K562 (cell line): ENCODE measurements at regions not wholly inside any gene's neighbourhood (a gene's known extent, or its start where the extent isn't known, plus 50 kb on each side); places are given as distances from the start of the nearest gene placed in this dataset.
A peak's percentile ranks its signal among the peaks of the same experiment; 100 is the strongest.

ENCODE experiments used
- CBFA2T2 ChIP-seq: fragments of 450-650 bp; conservative IDR thresholded peaks from 2 replicates; pipeline ENCODE4 v1.6.1; 2017; ENCODE audit warnings: mild to moderate bottlenecking
- DIDO1 ChIP-seq: fragments of 450-650 bp; IDR thresholded peaks from 2 replicates; pipeline ENCODE4 v1.6.1; 2016; ENCODE audit warnings: low read depth, missing biosample characterization, missing genetic modification characterization
- ELF1 ChIP-seq: fragments of 200-800 bp; sonication (Bioruptor generic); IDR thresholded peaks from 2 replicates; pipeline ENCODE4 v1.6.1; 2016; ENCODE audit warnings: missing genetic modification characterization, missing compliant biosample characterization
- GABPA ChIP-seq: fragments of 200-800 bp; sonication (Bioruptor generic); conservative IDR thresholded peaks from 2 replicates; pipeline ENCODE4 v1.6.1; 2016; ENCODE audit warnings: low read depth, missing genetic modification characterization, missing compliant biosample characterization
- GATAD2B ChIP-seq: fragments of 450-650 bp; IDR thresholded peaks from 2 replicates; pipeline ENCODE4 v1.6.1; 2017; ENCODE audit warnings: mild to moderate bottlenecking, borderline replicate concordance
- KLF16 ChIP-seq: IDR thresholded peaks from 2 replicates; pipeline ENCODE4 v1.6.1; 2016; ENCODE audit warnings: antibody characterized with exemption
- MED1 ChIP-seq: sonication (generic); formaldehyde crosslinking; IDR thresholded peaks from 2 replicates; pipeline ENCODE4 v1.8.1; 2023; ENCODE audit warnings: missing genetic modification reagents, borderline replicate concordance
- NCOA2 ChIP-seq, 2 experiments: fragments of 450-650 bp; IDR thresholded peaks; 2 replicates each; pipeline ENCODE4 v1.6.1; 2018; ENCODE audit warnings: mild to moderate bottlenecking in 2 of 2, moderate library complexity in 1 of 2; ENCODE audit not compliant: partially characterized antibody in 2 of 2
- NCOR1 ChIP-seq: fragments of 450-650 bp; IDR thresholded peaks from 2 replicates; pipeline ENCODE4 v1.6.1; 2016; ENCODE audit warnings: mild to moderate bottlenecking, moderate library complexity
- NFATC3 ChIP-seq: fragments of 450-650 bp; IDR thresholded peaks from 2 replicates; pipeline ENCODE4 v1.6.1; 2017; ENCODE audit warnings: mild to moderate bottlenecking
- NR4A1 ChIP-seq, 2 experiments: fragments of 250-450 bp in 1 of 2; fragments of 450-650 bp in 1 of 2; sonication (Bioruptor Pico) in 1 of 2; IDR thresholded peaks; 2 replicates each; pipeline versions ENCODE4 v1.4.0 to v1.6.1; 2016 to 2020; ENCODE audit warnings: mild to moderate bottlenecking in 2 of 2, missing compliant biosample characterization in 1 of 2, missing genetic modification characterization in 1 of 2, moderate library complexity in 1 of 2
- NUFIP1 ChIP-seq: fragments of 450-650 bp; IDR thresholded peaks from 2 replicates; pipeline ENCODE4 v1.6.1; 2018; ENCODE audit not compliant: partially characterized antibody
- RAD51 ChIP-seq: fragments of 450-650 bp; IDR thresholded peaks from 2 replicates; pipeline ENCODE4 v1.7.1; 2016; ENCODE audit warnings: low read depth, mild to moderate bottlenecking, borderline replicate concordance
- SMARCC2 ChIP-seq: fragments of 450-650 bp; IDR thresholded peaks from 2 replicates; pipeline ENCODE4 v1.6.1; 2017; ENCODE audit warnings: antibody characterized with exemption, moderate library complexity, mild to moderate bottlenecking, low read depth
- SRSF1 ChIP-seq: fragments of 200-400 bp; formaldehyde crosslinking; IDR thresholded peaks from 2 replicates; pipeline ENCODE4 v1.6.1; 2017; ENCODE audit warnings: mild to moderate bottlenecking, low read depth, low read length, moderate library complexity
- SRSF7 ChIP-seq: fragments of 200-400 bp; formaldehyde crosslinking; optimal IDR thresholded peaks from 2 replicates; pipeline ENCODE3; 2017; ENCODE audit warnings: mild to moderate bottlenecking, low read depth, low read length
- TARDBP ChIP-seq: fragments of 450-650 bp; IDR thresholded peaks from 2 replicates; pipeline ENCODE4 v1.6.1; 2016
- TBL1XR1 ChIP-seq, 2 experiments: IDR thresholded peaks; 2 replicates each; pipeline ENCODE4 v1.6.1; 2012; ENCODE audit warnings: improper control_type of control experiment in 2 of 2, low read length in 2 of 2, mild to moderate bottlenecking in 1 of 2
- TEAD2 ChIP-seq: fragments of 450-650 bp; IDR thresholded peaks from 2 replicates; pipeline ENCODE4 v1.6.1; 2016; ENCODE audit warnings: missing genetic modification characterization, control low read depth, missing compliant biosample characterization
- ZKSCAN8 ChIP-seq: fragments of 200-800 bp; sonication (Bioruptor generic); IDR thresholded peaks from 2 replicates; pipeline ENCODE4 v1.6.1; 2016; ENCODE audit warnings: missing genetic modification characterization, missing compliant biosample characterization
- TF ChIP-seq, protein P1 (sequence below): sonication (generic); formaldehyde crosslinking; IDR thresholded peaks from 2 replicates; pipeline ENCODE4 v1.8.0; 2022; ENCODE audit warnings: mild to moderate bottlenecking, missing genetic modification reagents
- TF ChIP-seq, protein P2 (sequence below), 2 experiments: fragments of 450-650 bp in 1 of 2; sonication (generic) in 1 of 2; formaldehyde crosslinking; conservative IDR thresholded peaks; 2 replicates each; pipeline versions ENCODE4 v1.4.0 to v1.8.1; 2020 to 2022; ENCODE audit warnings: mild to moderate bottlenecking in 1 of 2, missing genetic modification reagents in 1 of 2
- TF ChIP-seq, protein P3 (sequence below), 2 experiments: IDR thresholded peaks; 2 replicates each; pipeline ENCODE4 v1.6.1; 2011; ENCODE audit warnings: borderline replicate concordance in 1 of 2, control low read depth in 1 of 2, low read depth in 1 of 2, low read length in 1 of 2, mild to moderate bottlenecking in 1 of 2, mixed read lengths in 1 of 2, moderate library complexity in 1 of 2; ENCODE audit not compliant: insufficient read depth in 1 of 2, insufficient read length in 1 of 2, poor library complexity in 1 of 2, severe bottlenecking in 1 of 2; ENCODE audit errors: extremely low read depth in 1 of 2
- TF ChIP-seq, protein P4 (sequence below): fragments of 450-650 bp; formaldehyde crosslinking; IDR thresholded peaks from 2 replicates; pipeline ENCODE4 v1.4.0; 2022; ENCODE audit warnings: mild to moderate bottlenecking, moderate library complexity

DNA sequence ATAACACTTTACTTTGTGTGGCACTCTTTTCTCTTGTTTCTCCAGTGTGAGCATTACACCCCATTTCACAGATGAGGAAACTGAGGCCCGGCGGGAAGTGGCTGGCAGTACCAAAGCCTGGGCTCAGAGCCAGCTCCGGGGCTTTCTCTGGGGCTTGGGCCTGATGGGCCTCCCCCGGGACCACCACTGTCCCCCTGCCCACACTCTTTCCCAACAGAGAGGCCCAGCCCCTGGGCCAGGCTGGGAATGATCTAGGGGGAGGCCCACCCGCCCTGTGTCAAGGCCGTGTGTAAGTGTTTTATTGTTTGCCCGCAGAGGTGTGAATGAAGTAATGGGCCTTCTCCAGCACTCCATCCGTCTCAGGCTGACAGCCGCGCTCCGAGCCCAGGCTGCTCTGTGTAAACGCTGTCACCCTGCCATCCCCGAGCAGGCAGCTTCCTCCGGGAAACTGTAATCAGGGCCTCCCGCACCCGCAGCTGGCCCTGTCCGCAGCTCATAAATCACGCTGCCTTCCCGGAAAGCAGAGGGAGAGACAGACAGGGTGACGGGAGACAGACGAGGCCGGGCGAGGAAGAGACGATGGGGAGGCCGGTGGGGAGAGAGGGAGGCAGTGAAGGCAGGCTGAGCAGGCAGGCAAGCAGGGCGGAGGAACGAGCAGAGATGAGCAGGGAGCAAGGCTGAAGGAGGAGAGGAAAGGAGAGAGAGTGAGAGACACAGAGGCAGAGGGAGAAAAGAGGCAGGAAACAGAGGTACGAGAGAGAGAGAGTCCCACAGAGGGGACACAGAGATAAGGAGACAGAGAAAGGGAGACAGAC is 109.7 kb upstream of the ZBTB40 start (continued):
- TF ChIP-seq, protein P1, sequence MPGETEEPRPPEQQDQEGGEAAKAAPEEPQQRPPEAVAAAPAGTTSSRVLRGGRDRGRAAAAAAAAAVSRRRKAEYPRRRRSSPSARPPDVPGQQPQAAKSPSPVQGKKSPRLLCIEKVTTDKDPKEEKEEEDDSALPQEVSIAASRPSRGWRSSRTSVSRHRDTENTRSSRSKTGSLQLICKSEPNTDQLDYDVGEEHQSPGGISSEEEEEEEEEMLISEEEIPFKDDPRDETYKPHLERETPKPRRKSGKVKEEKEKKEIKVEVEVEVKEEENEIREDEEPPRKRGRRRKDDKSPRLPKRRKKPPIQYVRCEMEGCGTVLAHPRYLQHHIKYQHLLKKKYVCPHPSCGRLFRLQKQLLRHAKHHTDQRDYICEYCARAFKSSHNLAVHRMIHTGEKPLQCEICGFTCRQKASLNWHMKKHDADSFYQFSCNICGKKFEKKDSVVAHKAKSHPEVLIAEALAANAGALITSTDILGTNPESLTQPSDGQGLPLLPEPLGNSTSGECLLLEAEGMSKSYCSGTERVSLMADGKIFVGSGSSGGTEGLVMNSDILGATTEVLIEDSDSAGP: no peak
- no peak for TF ChIP-seq KLF16
- TF ChIP-seq GABPA: peak; percentile 58
- peak; percentile 57; the same call in 1 of the 2 replicates for TF ChIP-seq CBFA2T2
- no peak for TF ChIP-seq NUFIP1
- no peak for TF ChIP-seq SRSF7
- TF ChIP-seq, protein P2, sequence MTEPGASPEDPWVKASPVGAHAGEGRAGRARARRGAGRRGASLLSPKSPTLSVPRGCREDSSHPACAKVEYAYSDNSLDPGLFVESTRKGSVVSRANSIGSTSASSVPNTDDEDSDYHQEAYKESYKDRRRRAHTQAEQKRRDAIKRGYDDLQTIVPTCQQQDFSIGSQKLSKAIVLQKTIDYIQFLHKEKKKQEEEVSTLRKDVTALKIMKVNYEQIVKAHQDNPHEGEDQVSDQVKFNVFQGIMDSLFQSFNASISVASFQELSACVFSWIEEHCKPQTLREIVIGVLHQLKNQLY (CRISPR knock-in tag; conservative IDR thresholded peaks at IDR 0.05): no peak
- TF ChIP-seq, protein P3, sequence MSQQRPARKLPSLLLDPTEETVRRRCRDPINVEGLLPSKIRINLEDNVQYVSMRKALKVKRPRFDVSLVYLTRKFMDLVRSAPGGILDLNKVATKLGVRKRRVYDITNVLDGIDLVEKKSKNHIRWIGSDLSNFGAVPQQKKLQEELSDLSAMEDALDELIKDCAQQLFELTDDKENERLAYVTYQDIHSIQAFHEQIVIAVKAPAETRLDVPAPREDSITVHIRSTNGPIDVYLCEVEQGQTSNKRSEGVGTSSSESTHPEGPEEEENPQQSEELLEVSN (IDR thresholded peaks at IDR 0.05; ENCODE audit: borderline replicate concordance in 1 of 2, extremely low read depth in 1 of 2, insufficient read depth in 1 of 2, insufficient read length in 1 of 2, low read depth in 1 of 2, low read length in 1 of 2, poor library complexity in 1 of 2, severe bottlenecking in 1 of 2): no peak
- peak; percentile 51 for TF ChIP-seq NCOR1
- no peak for TF ChIP-seq NFATC3
- TF ChIP-seq NCOA2 (IDR thresholded peaks at IDR 0.05; ENCODE audit: partially characterized antibody in 2 of 2): no peak
- TF ChIP-seq GATAD2B: no peak
- no peak for TF ChIP-seq NR4A1 (CRISPR knock-in tag; IDR thresholded peaks at IDR 0.05)
- no peak for TF ChIP-seq NR4A1 (tag; IDR thresholded peaks at IDR 0.05)
- TF ChIP-seq ELF1 (tag): 0 out of 2 replicates have a peak, but pooled peaks have one; percentile 37
- TF ChIP-seq SMARCC2: no peak
- TF ChIP-seq TEAD2 (tag): no peak
- TF ChIP-seq SRSF1: no peak
- TF ChIP-seq TBL1XR1 (IDR thresholded peaks at IDR 0.05; ENCODE audit: low read length in 2 of 2): peak in 1 of 2 experiments; percentile 51; a peak in 1 of 4 replicates
- TF ChIP-seq ZKSCAN8 (CRISPR knock-in tag): 0 out of 2 replicates have a peak, but pooled peaks have one; percentile 30
- no peak for TF ChIP-seq DIDO1 (tag)
- no peak for TF ChIP-seq TARDBP
- no peak for TF ChIP-seq RAD51
- TF ChIP-seq, protein P4, sequence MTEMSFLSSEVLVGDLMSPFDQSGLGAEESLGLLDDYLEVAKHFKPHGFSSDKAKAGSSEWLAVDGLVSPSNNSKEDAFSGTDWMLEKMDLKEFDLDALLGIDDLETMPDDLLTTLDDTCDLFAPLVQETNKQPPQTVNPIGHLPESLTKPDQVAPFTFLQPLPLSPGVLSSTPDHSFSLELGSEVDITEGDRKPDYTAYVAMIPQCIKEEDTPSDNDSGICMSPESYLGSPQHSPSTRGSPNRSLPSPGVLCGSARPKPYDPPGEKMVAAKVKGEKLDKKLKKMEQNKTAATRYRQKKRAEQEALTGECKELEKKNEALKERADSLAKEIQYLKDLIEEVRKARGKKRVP (CRISPR knock-in tag): no peak
- no peak for TF ChIP-seq MED1
